RWPE1 (cell line): ENCODE measurements at regions not wholly inside any gene's neighbourhood (a gene's known extent, or its start where the extent isn't known, plus 50 kb on each side); places are given as distances from the start of the nearest gene placed in this dataset.

Experiments used
- CTCF ChIA-PET: fragments of 350-600 bp; sonication (Branson Sonifier 250); formaldehyde crosslinking; extraction: SDS; loops from one replicate; lab custom pipeline; 2021; lab: Yijun Ruan, JAX
- POLR2A ChIA-PET: fragments of 400-600 bp; formaldehyde crosslinking; extraction: SDS; loops from one replicate; lab custom pipeline; 2020; ENCODE audit warnings: antibody characterized with exemption; ENCODE audit not compliant: low non-redundant PET; lab: Yijun Ruan, JAX
- DNase-seq: peaks from one replicate; pipeline ENCODE4 v3.0.0; 2012; ENCODE audit warnings: low spot score
- H3K27ac ChIP-seq: fragments of 450-650 bp; 2 replicates; pipeline ENCODE4 v1.5.1; 2017
- CTCF ChIP-seq: fragments of 450-650 bp; conservative IDR thresholded peaks from 2 replicates; pipeline ENCODE4 v1.5.1; 2017; ENCODE audit warnings: low read depth, mild to moderate bottlenecking

- CTCF ChIA-PET = interaction anchor here (0.5 kb wide), 1 partner anchor 343 kb away, joined by 4 read pairs; no protein-coding TSS in a partner anchor
Measured at GRCh38 chr20:11045412-11046175, 371.8 kb upstream of the JAG1 start.

GRCh38 chr20:11047559-11047958 is 373.8 kb upstream of the JAG1 start:
- ChIA-PET CTCF (interaction anchor here (0.7 kb wide), 1 partner anchor 1431 kb away, joined by 3 read pairs; no protein-coding TSS in a partner anchor), POLR2A (no interaction called here)
- no peak overlapping the region for H3K27ac ChIP-seq
- no peak for TF ChIP-seq CTCF
- peak; percentile 38 for DNase-seq

More at GRCh38 chr20:11045412-11046175, 371.8 kb upstream of the JAG1 start:
- POLR2A ChIA-PET = no interaction called here
- no peak for TF ChIP-seq CTCF
- H3K27ac ChIP-seq = no peak overlapping the region
- DNase-seq = no peak

- H3K27ac ChIP-seq = no peak overlapping the region
- CTCF ChIA-PET = no interaction called here
- TF ChIP-seq CTCF = no peak
- no peak for DNase-seq
- POLR2A ChIA-PET = no interaction called here
Measured at GRCh38 chr20:11048739-11049138, 374.9 kb upstream of the JAG1 start.

GRCh38 chr20:11050350-11050749 is 376.6 kb upstream of the JAG1 start:
- TF ChIP-seq CTCF = no peak
- H3K27ac ChIP-seq = no peak overlapping the region
- ChIA-PET CTCF (no interaction called here), POLR2A (no interaction called here)
- no peak for DNase-seq

GRCh38 chr20:11051136-11051535 is 377.3 kb upstream of the JAG1 start:
- POLR2A ChIA-PET = no interaction called here
- no peak for TF ChIP-seq CTCF
- no peak for DNase-seq

GRCh38 chr20:11053310-11053709 is 379.5 kb upstream of the JAG1 start:
- H3K27ac ChIP-seq = no peak overlapping the region
- POLR2A ChIA-PET = no interaction called here
- DNase-seq = no peak
- no peak for TF ChIP-seq CTCF
- CTCF ChIA-PET = interaction anchor here (0.6 kb wide), 1 partner anchor 14 kb away, joined by 3 read pairs; no protein-coding TSS in a partner anchor

More at GRCh38 chr20:11051136-11051535, 377.3 kb upstream of the JAG1 start:
- no peak overlapping the region for H3K27ac ChIP-seq
- CTCF ChIA-PET = no interaction called here
